AG04450 (cell line): ENCODE measurements at regions not wholly inside any gene's neighbourhood (a gene's known extent, or its start where the extent isn't known, plus 50 kb on each side); places are given as distances from the start of the nearest gene placed in this dataset.

Source experiments
- CTCF ChIA-PET: fragments of 300-600, 350-600 bp; formaldehyde crosslinking; extraction: SDS; loops from one replicate; lab custom pipeline; 2022; ENCODE audit warnings: antibody characterized with exemption, inconsistent platforms; lab: Charles Lee
- POLR2A ChIA-PET: fragments of 350-600 bp; formaldehyde crosslinking; extraction: SDS; loops from one replicate; lab custom pipeline; 2021; ENCODE audit warnings: antibody characterized with exemption, inconsistent platforms; lab: Yijun Ruan, JAX
- DNase-seq: peaks from one replicate; pipeline ENCODE4 v3.0.0-alpha.2; 2011; ENCODE audit warnings: low read depth, low spot score
- H3K27ac ChIP-seq: one replicate; pipeline ENCODE4 v1.5.1; 2012; ENCODE audit warnings: low read depth, low read length, control low read depth
- H3K27me3 ChIP-seq: one replicate; pipeline ENCODE4 v1.6.0; 2012; ENCODE audit warnings: low read length; ENCODE audit not compliant: control insufficient read depth, insufficient read depth
- H3K4me3 ChIP-seq: 2 replicates; pipeline ENCODE4 v1.5.1; 2011; ENCODE audit warnings: mild to moderate bottlenecking, low read depth, low read length, control low read depth
- H3K9me3 ChIP-seq: 2 replicates; pipeline ENCODE4 v1.5.1; 2012; ENCODE audit warnings: low read length; ENCODE audit not compliant: control insufficient read depth, insufficient read depth
- CTCF ChIP-seq: IDR thresholded peaks from 2 replicates; pipeline ENCODE4 v1.5.1; 2011; ENCODE audit warnings: low read depth, low read length, control low read depth, inconsistent platforms

GRCh38 chr13:68064001-68064770 is 834.0 kb upstream of the PCDH9 start:
- Histone ChIP-seq H3K27me3 (no peaks in the 10 kb centered on the region), H3K4me3 (no peak overlapping the region), H3K9me3 (no peaks in the 10 kb centered on the region), H3K27ac (no peak overlapping the region)
- TF ChIP-seq CTCF: no peak
- DNase-seq: no peak
- POLR2A ChIA-PET: no interaction called here
- CTCF ChIA-PET: no interaction called here

- no peaks in the 10 kb centered on the region for H3K9me3 ChIP-seq
- POLR2A ChIA-PET: no interaction called here
- TF ChIP-seq CTCF: no peak
- H3K27ac ChIP-seq: no peak overlapping the region
- no peaks in the 10 kb centered on the region for H3K27me3 ChIP-seq
- no peak overlapping the region for H3K4me3 ChIP-seq
- CTCF ChIA-PET: no interaction called here
- DNase-seq: no peak
These were observed 833.0 kb upstream of the PCDH9 start for GRCh38 chr13:68063181-68063580.

- no peaks in the 10 kb centered on the region for H3K27me3 ChIP-seq
These were observed 827.7 kb upstream of the PCDH9 start for GRCh38 chr13:68057836-68058235.

GRCh38 chr13:68056816-68057710 is 826.9 kb upstream of the PCDH9 start:
- Histone ChIP-seq H3K9me3 (no peaks in the 10 kb centered on the region; the same call in 1 of the 2 replicates), H3K27ac (no peak overlapping the region), H3K27me3 (no peaks in the 10 kb centered on the region), H3K4me3 (no peak overlapping the region)
- TF ChIP-seq CTCF: no peak
- CTCF ChIA-PET: no interaction called here
- DNase-seq: no peak
- POLR2A ChIA-PET: no interaction called here

More at GRCh38 chr13:68057836-68058235, 827.7 kb upstream of the PCDH9 start:
- POLR2A ChIA-PET: no interaction called here
- H3K4me3 ChIP-seq: no peak overlapping the region
- H3K27ac ChIP-seq: no peak overlapping the region
- no peak for TF ChIP-seq CTCF
- DNase-seq: no peak
- CTCF ChIA-PET: no interaction called here
- H3K9me3 ChIP-seq: no peaks in the 10 kb centered on the region; the same call in 1 of the 2 replicates

GRCh38 chr13:68051910-68052309 is 821.8 kb upstream of the PCDH9 start:
- no peaks in the 10 kb centered on the region for H3K27me3 ChIP-seq
- H3K4me3 ChIP-seq: no peak overlapping the region
- DNase-seq: no peak
- POLR2A ChIA-PET: no interaction called here
- no peak overlapping the region for H3K27ac ChIP-seq
- H3K9me3 ChIP-seq: no peaks in the 10 kb centered on the region; the same call in 1 of the 2 replicates
- CTCF ChIA-PET: no interaction called here
- TF ChIP-seq CTCF: no peak
